GM12878 (cell line): ENCODE measurements at regions not wholly inside any gene's neighbourhood (a gene's known extent, or its start where the extent isn't known, plus 50 kb on each side); places are given as distances from the start of the nearest gene placed in this dataset.

Source experiments
- CBX5 ChIP-seq: sonication (generic); IDR thresholded peaks from 2 replicates; pipeline ENCODE4 v1.6.1; 2016; ENCODE audit warnings: low read depth, moderate library complexity, mild to moderate bottlenecking, inconsistent platforms
- E2F4 ChIP-seq: IDR thresholded peaks from 2 replicates; pipeline ENCODE4 v1.6.1; 2012; ENCODE audit warnings: low read depth, low read length, improper control_type of control experiment
- EED ChIP-seq: sonication (generic); IDR thresholded peaks from 2 replicates; pipeline ENCODE4 v1.6.1; 2016; ENCODE audit warnings: antibody characterized with exemption, low read depth
- EP300 ChIP-seq, 2 experiments: fragments of 150-350 bp in 1 of 2; IDR thresholded peaks; 2 replicates each; pipeline ENCODE4 v1.6.1; 2011 to 2012; ENCODE audit warnings: low read depth in 2 of 2, low read length in 2 of 2, borderline replicate concordance in 1 of 2, improper control_type of control experiment in 1 of 2, inconsistent platforms in 1 of 2; ENCODE audit not compliant: control insufficient read depth in 1 of 2
- EZH2 ChIP-seq: IDR thresholded peaks from 2 replicates; pipeline ENCODE4 v1.6.1; 2012; ENCODE audit warnings: low read depth, mild to moderate bottlenecking, control low read depth, inconsistent platforms, low read length, borderline replicate concordance; ENCODE audit not compliant: control insufficient read depth
- GABPA ChIP-seq: IDR thresholded peaks from 2 replicates; pipeline ENCODE4 v1.6.1; 2014; ENCODE audit warnings: antibody characterized with exemption, low read depth, mild to moderate bottlenecking, inconsistent platforms
- IRF3 ChIP-seq: fragments of 450-650 bp; IDR thresholded peaks from 2 replicates; pipeline ENCODE4 v1.6.1; 2014; ENCODE audit warnings: mild to moderate bottlenecking
- KDM1A ChIP-seq: fragments of 200-600 bp; sonication (generic); IDR thresholded peaks from 2 replicates; pipeline ENCODE4 v1.6.1; 2016; ENCODE audit warnings: borderline replicate concordance
- NBN ChIP-seq: fragments of 450-650 bp; IDR thresholded peaks from 2 replicates; pipeline ENCODE4 v1.6.1; 2016
- PRDM15 ChIP-seq: fragments of 450-650 bp; formaldehyde crosslinking; IDR thresholded peaks from 2 replicates; pipeline ENCODE4 v1.4.0; 2020; ENCODE audit warnings: mild to moderate bottlenecking, moderate library complexity
- RAD51 ChIP-seq: fragments of 450-650 bp; IDR thresholded peaks from 2 replicates; pipeline ENCODE4 v1.6.1; 2016; ENCODE audit warnings: moderate library complexity, mild to moderate bottlenecking, inconsistent platforms
- RB1 ChIP-seq: fragments of 450-650 bp; formaldehyde crosslinking; IDR thresholded peaks from 2 replicates; pipeline ENCODE4 v1.6.1; 2017; ENCODE audit warnings: mild to moderate bottlenecking, borderline replicate concordance
- RELB ChIP-seq: fragments of 450-650 bp; IDR thresholded peaks from 2 replicates; pipeline ENCODE4 v1.6.1; 2017; ENCODE audit warnings: low read depth, mild to moderate bottlenecking, moderate library complexity
- SMARCA5 ChIP-seq: fragments of 450-650 bp; IDR thresholded peaks from 2 replicates; pipeline ENCODE4 v1.6.1; 2017; ENCODE audit warnings: mild to moderate bottlenecking
- SP1 ChIP-seq: IDR thresholded peaks from one replicate; pipeline ENCODE4 v1.6.1; 2011; ENCODE audit warnings: low read depth, low read length
- STAT1 ChIP-seq: fragments of 450-650 bp; conservative IDR thresholded peaks from 2 replicates; pipeline ENCODE4 v1.6.1; 2014; ENCODE audit warnings: antibody characterized with exemption, mild to moderate bottlenecking
- TAF1 ChIP-seq: IDR thresholded peaks from 2 replicates; pipeline ENCODE4 v1.6.1; 2011; ENCODE audit warnings: mild to moderate bottlenecking, low read depth, low read length, borderline replicate concordance

GRCh38 chr5:68433923-68434879 is 218.6 kb downstream of the PIK3R1 start (continued):
- TF ChIP-seq PRDM15 (no peak), SP1 (peak; percentile 48), NBN (peak; percentile 91), EZH2 (no peak), CBX5 (0 out of 2 replicates have a peak, but pooled peaks have one; percentile 93), E2F4 (no peak), RELB (peak; percentile 96), IRF3 (no peak), SMARCA5 (0 out of 2 replicates have a peak, but pooled peaks have one; percentile 53), EP300 (IDR thresholded peaks at IDR 0.05; ENCODE audit: borderline replicate concordance in 1 of 2, control insufficient read depth in 1 of 2, low read depth in 2 of 2, low read length in 2 of 2) (peak; percentile 72 to 82; a peak in 3 of 4 replicates), TAF1 (no peak), GABPA (peak; percentile 71; the same call in 1 of the 2 replicates), RAD51 (peak; percentile 73), STAT1 (no peak), EED (peak; percentile 99), RB1 (no peak), KDM1A (no peak)
